Liver (tissue), 8 donors: ENCODE measurements at regions not wholly inside any gene's neighbourhood (a gene's known extent, or its start where the extent isn't known, plus 50 kb on each side); places are given as distances from the start of the nearest gene placed in this dataset.

Source experiments
- DNase-seq: peaks from one replicate; pipeline ENCODE4 v3.0.0-alpha.2; 2017; ENCODE audit warnings: low spot score
- H3K27ac ChIP-seq, 2 donors: one replicate each; pipeline ENCODE4 v1.7.0; 2013; ENCODE audit warnings: inconsistent platforms in 2 of 2, low read length in 2 of 2, control low read depth in 1 of 2, low read depth in 1 of 2, mild to moderate bottlenecking in 1 of 2
- H3K27me3 ChIP-seq, 4 donors: one replicate each; pipeline versions ENCODE4 v1.6.1 to v1.7.0; 2013; ENCODE audit warnings: low read length in 3 of 4, inconsistent platforms in 1 of 4, mild to moderate bottlenecking in 1 of 4, moderate library complexity in 1 of 4; ENCODE audit not compliant: control insufficient read depth in 4 of 4, insufficient read depth in 4 of 4
- H3K36me3 ChIP-seq, 4 donors: one replicate each; pipeline versions ENCODE4 v1.6.1 to v1.7.0; 2013; ENCODE audit warnings: low read length in 3 of 4, mild to moderate bottlenecking in 3 of 4, low read depth in 1 of 4, moderate library complexity in 1 of 4; ENCODE audit not compliant: control insufficient read depth in 4 of 4, insufficient read depth in 3 of 4
- H3K4me1 ChIP-seq, 4 donors: one replicate each; pipeline versions ENCODE4 v1.6.1 to v1.7.0; 2013; ENCODE audit warnings: low read length in 3 of 4, mild to moderate bottlenecking in 3 of 4, moderate library complexity in 1 of 4; ENCODE audit not compliant: control insufficient read depth in 4 of 4, insufficient read depth in 4 of 4
- H3K4me3 ChIP-seq, 3 donors: one replicate each; pipeline versions ENCODE4 v1.6.1 to v1.7.0; 2013; ENCODE audit warnings: low read length in 3 of 3, control low read depth in 1 of 3, low read depth in 1 of 3, mild to moderate bottlenecking in 1 of 3
- H3K9ac ChIP-seq, 2 donors: one replicate each; pipeline ENCODE4 v1.7.0; 2013; ENCODE audit warnings: low read length in 2 of 2, mild to moderate bottlenecking in 2 of 2, moderate library complexity in 2 of 2, control low read depth in 1 of 2, low read depth in 1 of 2
- H3K9me3 ChIP-seq, 4 donors: one replicate each; pipeline versions ENCODE4 v1.6.1 to v1.7.0; 2013; ENCODE audit warnings: low read length in 3 of 4; ENCODE audit not compliant: control insufficient read depth in 4 of 4
- ATF3 ChIP-seq: IDR thresholded peaks from 2 replicates; pipeline ENCODE4 v1.6.1; 2016; ENCODE audit warnings: antibody characterized with exemption
- CTCF ChIP-seq: fragments of 150-350 bp; IDR thresholded peaks from 2 replicates; pipeline ENCODE4 v1.5.1; 2017; ENCODE audit warnings: improper control_type of control experiment, low read depth, low read length; ENCODE audit not compliant: missing input control
- EGR1 ChIP-seq, 2 donors: IDR thresholded peaks; 2 replicates each; pipeline ENCODE4 v1.6.1; 2016 to 2018; ENCODE audit warnings: antibody characterized with exemption in 2 of 2, low read depth in 2 of 2
- FOXA1 ChIP-seq: IDR thresholded peaks from 2 replicates; pipeline ENCODE4 v1.6.1; 2016; ENCODE audit warnings: antibody characterized with exemption
- GABPA ChIP-seq, 2 donors: IDR thresholded peaks in 1 of 2; conservative IDR thresholded peaks in 1 of 2; 2 replicates each; pipeline ENCODE4 v1.6.1; 2016; ENCODE audit warnings: antibody characterized with exemption in 2 of 2, mild to moderate bottlenecking in 1 of 2, moderate library complexity in 1 of 2
- HNF4A ChIP-seq, 2 donors: conservative IDR thresholded peaks; 2 replicates each; pipeline ENCODE4 v1.6.1; 2016; ENCODE audit warnings: antibody characterized with exemption in 2 of 2, mild to moderate bottlenecking in 2 of 2
- HNF4G ChIP-seq: IDR thresholded peaks from 2 replicates; pipeline ENCODE4 v1.6.1; 2016; ENCODE audit warnings: antibody characterized with exemption
- JUND ChIP-seq, 2 donors: IDR thresholded peaks; 2 replicates each; pipeline ENCODE4 v1.6.1; 2016; ENCODE audit warnings: antibody characterized with exemption in 2 of 2
- MAX ChIP-seq: IDR thresholded peaks from 2 replicates; pipeline ENCODE4 v1.6.1; 2016; ENCODE audit warnings: antibody characterized with exemption
- NR2F2 ChIP-seq: IDR thresholded peaks from 2 replicates; pipeline ENCODE4 v1.6.1; 2016; ENCODE audit warnings: antibody characterized with exemption
- RAD21 ChIP-seq, 2 donors: IDR thresholded peaks; 2 replicates each; pipeline ENCODE4 v1.6.1; 2016; ENCODE audit warnings: antibody characterized with exemption in 2 of 2, mild to moderate bottlenecking in 2 of 2
- REST ChIP-seq: IDR thresholded peaks from 2 replicates; pipeline ENCODE4 v1.6.1; 2016; ENCODE audit warnings: antibody characterized with exemption, mild to moderate bottlenecking
- RXRA ChIP-seq, 2 donors: IDR thresholded peaks; 2 replicates each; pipeline ENCODE4 v1.6.1; 2017 to 2018; ENCODE audit warnings: antibody characterized with exemption in 2 of 2, mild to moderate bottlenecking in 1 of 2
- SP1 ChIP-seq: IDR thresholded peaks from 2 replicates; pipeline ENCODE4 v1.6.1; 2018; ENCODE audit warnings: antibody characterized with exemption, mild to moderate bottlenecking
- TAF1 ChIP-seq: conservative IDR thresholded peaks from 2 replicates; pipeline ENCODE4 v1.6.1; 2016; ENCODE audit warnings: antibody characterized with exemption, mild to moderate bottlenecking
- YY1 ChIP-seq: IDR thresholded peaks from 2 replicates; pipeline ENCODE4 v1.6.1; 2016; ENCODE audit warnings: antibody characterized with exemption, mild to moderate bottlenecking
- WGBS: extraction: QIAGEN DNeasy Blood & Tissue Kit; methylation state at CpG from one replicate; pipeline ENCODE4 v1.1.7; 2013; 5-methylcytosine and 5-hydroxymethylcytosine counted together
- donor health status: healthy.
- donor health status: healthy.
- donor health status: healthy.
- donor health status: healthy.
- donor health status: healthy.

- Histone ChIP-seq H3K4me1 (no peaks in the 10 kb centered on the region), H3K9me3 (no peaks in the 10 kb centered on the region), H3K27me3 (no peaks in the 10 kb centered on the region), H3K36me3 (no peaks in the 10 kb centered on the region), H3K9ac (no peak overlapping the region), H3K27ac (no peak overlapping the region), H3K4me3 (no peak overlapping the region)
- no peak for DNase-seq
- TF ChIP-seq REST = no peak
- no peak for TF ChIP-seq SP1
- WGBS = 64% methylated on average over 3 of the region's 3 CpGs
Measured at GRCh38 chr14:85391892-85392291, 138.1 kb upstream of the FLRT2 start.

- no peak for DNase-seq
- Histone ChIP-seq H3K4me1 (peaks cover 0 to 2% (median 0%) of the 10 kb centered on the region in 4 donors), H3K27ac (no peak overlapping the region), H3K27me3 (no peaks in the 10 kb centered on the region), H3K36me3 (no peaks in the 10 kb centered on the region), H3K9me3 (no peaks in the 10 kb centered on the region), H3K4me3 (no peak overlapping the region), H3K9ac (no peak overlapping the region)
- TF ChIP-seq RXRA (IDR thresholded peaks at IDR 0.05) = no peak
- TF ChIP-seq CTCF = no peak
- TF ChIP-seq HNF4A (conservative IDR thresholded peaks at IDR 0.05) = no peak
- no peak for TF ChIP-seq EGR1 (IDR thresholded peaks at IDR 0.05; ENCODE audit: low read depth in 2 of 2)
- TF ChIP-seq FOXA1 = no peak
- no peak for TF ChIP-seq HNF4G
- TF ChIP-seq TAF1 = no peak
- TF ChIP-seq NR2F2 = no peak
- no peak for TF ChIP-seq REST
- no peak for TF ChIP-seq MAX
- TF ChIP-seq RAD21 (IDR thresholded peaks at IDR 0.05) = no peak
- no peak for TF ChIP-seq YY1
- no peak for TF ChIP-seq GABPA (IDR thresholded peaks at IDR 0.05 in 1 of 2, conservative IDR thresholded peaks at IDR 0.05 in 1 of 2)
- no peak for TF ChIP-seq ATF3
- TF ChIP-seq JUND (IDR thresholded peaks at IDR 0.05) = no peak
- no peak for TF ChIP-seq SP1
- 79% methylated on average over 2 of the region's 2 CpGs for WGBS
Measured at GRCh38 chr14:85399186-85399585, 130.8 kb upstream of the FLRT2 start.
